Adrenal gland (tissue), 5 donors: ENCODE measurements at regions not wholly inside any gene's neighbourhood (a gene's known extent, or its start where the extent isn't known, plus 50 kb on each side); places are given as distances from the start of the nearest gene placed in this dataset.

Source experiments
- POLR2A ChIP-seq, 2 donors: fragments of 450-650 bp; IDR thresholded peaks; one replicate each; pipeline ENCODE4 v1.6.1; 2017; ENCODE audit warnings: antibody characterized with exemption in 2 of 2, mild to moderate bottlenecking in 2 of 2, moderate library complexity in 1 of 2
- TF ChIP-seq, protein P1 (sequence below), 6 experiments: fragments of 450-650 bp in 4 of 6; fragments of 200-600 bp in 2 of 6; sonication (generic) in 1 of 6; IDR thresholded peaks; 1 replicate in 5 of 6; 2 replicates in 1 of 6; pipeline versions ENCODE4 v1.5.1 to v1.8.0; 2016 to 2021; ENCODE audit warnings: antibody characterized with exemption in 6 of 6, mild to moderate bottlenecking in 2 of 6, moderate library complexity in 1 of 6
- donor health status: DM: no; HTN: no; CAD: no.

DNA sequence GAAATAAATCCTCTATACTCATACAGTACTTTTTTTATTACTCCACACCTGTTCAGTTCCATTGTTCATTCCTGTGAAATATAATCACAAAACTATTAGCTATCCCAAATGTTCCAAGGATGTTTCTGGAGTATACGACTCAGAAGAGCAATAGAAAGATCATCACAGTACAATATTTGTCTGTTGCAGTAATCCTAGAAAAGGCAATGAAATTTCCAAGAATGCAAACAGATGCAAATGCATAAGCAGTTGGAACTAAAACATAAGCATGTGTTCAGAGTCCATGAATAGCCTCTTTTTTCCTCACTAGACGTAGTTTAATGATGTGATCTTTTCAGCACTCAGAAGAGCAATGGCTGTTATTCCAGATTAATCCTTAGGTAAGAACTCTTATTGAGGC is 55.2 kb downstream of the RTL3 start:
- TF ChIP-seq, protein P1, sequence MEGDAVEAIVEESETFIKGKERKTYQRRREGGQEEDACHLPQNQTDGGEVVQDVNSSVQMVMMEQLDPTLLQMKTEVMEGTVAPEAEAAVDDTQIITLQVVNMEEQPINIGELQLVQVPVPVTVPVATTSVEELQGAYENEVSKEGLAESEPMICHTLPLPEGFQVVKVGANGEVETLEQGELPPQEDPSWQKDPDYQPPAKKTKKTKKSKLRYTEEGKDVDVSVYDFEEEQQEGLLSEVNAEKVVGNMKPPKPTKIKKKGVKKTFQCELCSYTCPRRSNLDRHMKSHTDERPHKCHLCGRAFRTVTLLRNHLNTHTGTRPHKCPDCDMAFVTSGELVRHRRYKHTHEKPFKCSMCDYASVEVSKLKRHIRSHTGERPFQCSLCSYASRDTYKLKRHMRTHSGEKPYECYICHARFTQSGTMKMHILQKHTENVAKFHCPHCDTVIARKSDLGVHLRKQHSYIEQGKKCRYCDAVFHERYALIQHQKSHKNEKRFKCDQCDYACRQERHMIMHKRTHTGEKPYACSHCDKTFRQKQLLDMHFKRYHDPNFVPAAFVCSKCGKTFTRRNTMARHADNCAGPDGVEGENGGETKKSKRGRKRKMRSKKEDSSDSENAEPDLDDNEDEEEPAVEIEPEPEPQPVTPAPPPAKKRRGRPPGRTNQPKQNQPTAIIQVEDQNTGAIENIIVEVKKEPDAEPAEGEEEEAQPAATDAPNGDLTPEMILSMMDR (IDR thresholded peaks at IDR 0.05) = no peak
- no peak for TF ChIP-seq POLR2A (IDR thresholded peaks at IDR 0.05)
